A673 (cell line): ENCODE measurements at regions not wholly inside any gene's neighbourhood (a gene's known extent, or its start where the extent isn't known, plus 50 kb on each side); places are given as distances from the start of the nearest gene placed in this dataset.
"Not testable (repeated sequence)": the region's sequence is repeated elsewhere in the genome, so short reads cannot be mapped to it uniquely, and the experiment has no call there.

Source experiments
- CTCF ChIP-seq: fragments of 300-800, 200-600 bp; sonication (generic); conservative IDR thresholded peaks from 2 replicates; pipeline ENCODE4 v1.5.1; 2017; ENCODE audit warnings: low read depth, mild to moderate bottlenecking, antibody characterized with exemption, low read length, moderate library complexity, mixed read lengths
- EZH2 ChIP-seq: fragments of 200-600 bp; sonication (generic); IDR thresholded peaks from 2 replicates; pipeline ENCODE4 v1.6.1; 2017; ENCODE audit warnings: borderline replicate concordance, low read depth, mild to moderate bottlenecking, mixed read lengths, antibody characterized with exemption, low read length; ENCODE audit not compliant: poor library complexity, severe bottlenecking

GRCh38 chr15:22158243-22158642, 77.9 kb downstream of the OR4M2 start:
- not testable (repeated sequence) for TF ChIP-seq CTCF, EZH2
